Endodermal cell (in vitro differentiated cells): ENCODE measurements at regions not wholly inside any gene's neighbourhood (a gene's known extent, or its start where the extent isn't known, plus 50 kb on each side); places are given as distances from the start of the nearest gene placed in this dataset.

Experiments
- DNase-seq: peaks from one replicate; pipeline ENCODE4 v3.0.0-alpha.2; 2017
- H3K27ac ChIP-seq: 2 replicates; pipeline ENCODE4 v1.5.1; 2013; ENCODE audit warnings: mild to moderate bottlenecking, low read depth, low read length, moderate library complexity
- H3K27me3 ChIP-seq: 2 replicates; pipeline ENCODE4 v1.6.1; 2013; ENCODE audit warnings: mild to moderate bottlenecking, low read length, moderate library complexity; ENCODE audit not compliant: insufficient read depth, control insufficient read depth, poor library complexity, severe bottlenecking
- H3K36me3 ChIP-seq: 2 replicates; pipeline ENCODE4 v1.7.0; 2013; ENCODE audit warnings: mild to moderate bottlenecking, low read length, moderate library complexity; ENCODE audit not compliant: control insufficient read depth, insufficient read depth
- H3K4me1 ChIP-seq: one replicate; pipeline ENCODE4 v1.7.0; 2013; ENCODE audit warnings: low read length; ENCODE audit not compliant: control insufficient read depth, insufficient read depth
- H3K4me3 ChIP-seq: 2 replicates; pipeline ENCODE4 v1.5.1; 2013; ENCODE audit warnings: mild to moderate bottlenecking, low read length, moderate library complexity
- H3K9ac ChIP-seq: 2 replicates; pipeline ENCODE4 v1.6.1; 2013; ENCODE audit warnings: mild to moderate bottlenecking, low read length, moderate library complexity; ENCODE audit not compliant: poor library complexity, severe bottlenecking; ENCODE audit errors: extremely low read depth
- H3K9me3 ChIP-seq: 2 replicates; pipeline ENCODE4 v1.6.1; 2013; ENCODE audit warnings: mild to moderate bottlenecking, low read length, moderate library complexity; ENCODE audit not compliant: control insufficient read depth
- H3K27ac Mint-ChIP-seq: 2 replicates; pipeline ENCODE4 v1.8.0; 2020; ENCODE audit warnings: mixed read lengths
- H3K27me3 Mint-ChIP-seq: 2 replicates; pipeline ENCODE4 v1.8.0; 2021; ENCODE audit warnings: mild to moderate bottlenecking, mixed read lengths; ENCODE audit not compliant: insufficient read depth
- H3K36me3 Mint-ChIP-seq: 2 replicates; pipeline ENCODE4 v1.8.0; 2020; ENCODE audit warnings: low read depth, mixed read lengths
- H3K4me1 Mint-ChIP-seq: 2 replicates; pipeline ENCODE4 v1.8.0; 2020; ENCODE audit warnings: mixed read lengths
- H3K4me3 Mint-ChIP-seq: 2 replicates; pipeline ENCODE4 v1.8.0; 2020; ENCODE audit warnings: mild to moderate bottlenecking, moderate library complexity, mixed read lengths
- H3K9me3 Mint-ChIP-seq: 2 replicates; pipeline ENCODE4 v1.8.0; 2020; ENCODE audit warnings: mild to moderate bottlenecking, mixed read lengths
- CTCF ChIP-seq: fragments of 200-600 bp; sonication (generic); conservative IDR thresholded peaks from 2 replicates; pipeline ENCODE4 v1.5.0; 2021; ENCODE audit warnings: antibody characterized with exemption, mild to moderate bottlenecking
- WGBS, 2 experiments: methylation state at CpG; one replicate each; pipeline versions ENCODE4 v1.1.5 to v1.1.7; 2013; ENCODE audit warnings: missing lambda C conversion rate in 2 of 2, mixed read lengths in 1 of 2; ENCODE audit not compliant: insufficient coverage in 1 of 2, insufficient read length in 1 of 2; 5-methylcytosine and 5-hydroxymethylcytosine counted together

- no peaks in the 10 kb centered on the region for H3K27me3 Mint-ChIP-seq
- Histone ChIP-seq H3K9me3 (peaks cover 5% of the 10 kb centered on the region), H3K27me3 (no peaks in the 10 kb centered on the region), H3K36me3 (no peaks in the 10 kb centered on the region), H3K4me3 (no peak overlapping the region), H3K27ac (no peak overlapping the region), H3K4me1 (no peaks in the 10 kb centered on the region), H3K9ac (no peak overlapping the region)
- DNase-seq = no peak
- no peak overlapping the region for H3K4me3 Mint-ChIP-seq
- no peaks in the 10 kb centered on the region for H3K36me3 Mint-ChIP-seq
- peaks cover 10% of the 10 kb centered on the region for H3K4me1 Mint-ChIP-seq
- no peak for TF ChIP-seq CTCF
- WGBS, 2 experiments = 96 to 100% methylated on average over 1 to 2 of the region's 2 CpGs
- peaks cover 4% of the 10 kb centered on the region for H3K9me3 Mint-ChIP-seq
- peak overlapping the region; percentile 48 for H3K27ac Mint-ChIP-seq
Observed at GRCh38 chr12:71349950-71350349, 89.6 kb upstream of the LGR5 start.

GRCh38 chr12:71338933-71339332 is 100.7 kb upstream of the LGR5 start:
- Mint-ChIP-seq H3K36me3 (no peaks in the 10 kb centered on the region), H3K9me3 (peaks cover 8% of the 10 kb centered on the region), H3K4me1 (no peaks in the 10 kb centered on the region), H3K4me3 (no peak overlapping the region), H3K27me3 (no peaks in the 10 kb centered on the region), H3K27ac (no peak overlapping the region)
- Histone ChIP-seq H3K27ac (no peak overlapping the region), H3K9me3 (peaks cover 5% of the 10 kb centered on the region), H3K4me1 (no peaks in the 10 kb centered on the region), H3K27me3 (no peaks in the 10 kb centered on the region), H3K36me3 (no peaks in the 10 kb centered on the region), H3K4me3 (no peak overlapping the region), H3K9ac (no peak overlapping the region)
- DNase-seq = no peak
- TF ChIP-seq CTCF = no peak

- no peak for DNase-seq
- no peaks in the 10 kb centered on the region for H3K27me3 ChIP-seq
- no peak for TF ChIP-seq CTCF
- no peaks in the 10 kb centered on the region for H3K4me1 ChIP-seq
- H3K4me3 ChIP-seq = no peak overlapping the region
- H3K27me3 Mint-ChIP-seq = no peaks in the 10 kb centered on the region
- peaks cover 6% of the 10 kb centered on the region for H3K9me3 Mint-ChIP-seq
- H3K27ac Mint-ChIP-seq = no peak overlapping the region
- H3K4me1 Mint-ChIP-seq = no peaks in the 10 kb centered on the region
- no peak overlapping the region for H3K27ac ChIP-seq
- H3K36me3 ChIP-seq = no peaks in the 10 kb centered on the region
- H3K4me3 Mint-ChIP-seq = no peak overlapping the region
- H3K9ac ChIP-seq = no peak overlapping the region
- peaks cover 1% of the 10 kb centered on the region for H3K9me3 ChIP-seq
- H3K36me3 Mint-ChIP-seq = no peaks in the 10 kb centered on the region
Observed at GRCh38 chr12:71335963-71336257, 103.7 kb upstream of the LGR5 start.
